ENCODE measurements at regions not wholly inside any gene's neighbourhood (a gene's known extent, or its start where the extent isn't known, plus 50 kb on each side); places are given as distances from the start of the nearest gene placed in this dataset.
"Not testable (repeated sequence)": the region's sequence is repeated elsewhere in the genome, so short reads cannot be mapped to it uniquely, and the experiment has no call there.

DNA sequence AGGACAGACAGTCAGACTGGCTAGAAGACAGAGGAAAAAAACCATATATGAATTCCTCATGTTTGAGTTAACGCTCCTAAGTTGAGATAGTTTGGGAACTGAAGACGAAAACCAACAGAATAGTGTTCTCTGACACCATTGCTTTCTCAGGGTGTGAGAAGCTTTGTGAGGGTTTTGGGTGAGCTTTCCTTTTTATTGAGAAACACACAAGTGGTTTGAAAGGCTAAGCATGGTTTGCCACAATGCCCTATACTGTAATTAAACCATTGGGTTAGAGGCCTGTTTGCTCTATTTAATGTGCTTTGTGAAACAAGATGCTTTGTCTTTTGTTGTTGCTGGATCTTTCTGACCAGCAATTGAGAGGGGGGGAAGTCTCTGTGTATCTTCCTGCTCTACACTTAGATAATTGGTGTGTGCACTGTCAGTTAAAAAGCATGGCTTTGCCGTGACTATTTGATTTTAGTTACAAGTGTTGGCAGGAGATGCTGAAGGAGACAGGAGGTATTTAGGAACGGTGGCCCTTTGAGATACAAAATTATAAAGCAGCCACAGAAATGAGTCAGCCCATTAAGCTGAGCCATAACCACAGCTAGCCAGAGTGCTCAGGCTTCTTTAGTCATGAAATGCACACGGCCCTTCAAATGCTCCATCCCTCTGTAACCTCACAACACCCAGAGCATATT, 273.0 kb upstream of the PREP start:
- Histone ChIP-seq H3K4me3 (no peak overlapping the region), H3K36me3 (no peaks in the 10 kb centered on the region), H3K4me1 (no peaks in the 10 kb centered on the region), H3K9me3 (no peaks in the 10 kb centered on the region), H3K27ac (no peak overlapping the region), H3K27me3 (no peaks in the 10 kb centered on the region)
- no peak for ATAC-seq
- TF ChIP-seq POLR2A (IDR thresholded peaks at IDR 0.05): no peak
- TF ChIP-seq, protein P1, sequence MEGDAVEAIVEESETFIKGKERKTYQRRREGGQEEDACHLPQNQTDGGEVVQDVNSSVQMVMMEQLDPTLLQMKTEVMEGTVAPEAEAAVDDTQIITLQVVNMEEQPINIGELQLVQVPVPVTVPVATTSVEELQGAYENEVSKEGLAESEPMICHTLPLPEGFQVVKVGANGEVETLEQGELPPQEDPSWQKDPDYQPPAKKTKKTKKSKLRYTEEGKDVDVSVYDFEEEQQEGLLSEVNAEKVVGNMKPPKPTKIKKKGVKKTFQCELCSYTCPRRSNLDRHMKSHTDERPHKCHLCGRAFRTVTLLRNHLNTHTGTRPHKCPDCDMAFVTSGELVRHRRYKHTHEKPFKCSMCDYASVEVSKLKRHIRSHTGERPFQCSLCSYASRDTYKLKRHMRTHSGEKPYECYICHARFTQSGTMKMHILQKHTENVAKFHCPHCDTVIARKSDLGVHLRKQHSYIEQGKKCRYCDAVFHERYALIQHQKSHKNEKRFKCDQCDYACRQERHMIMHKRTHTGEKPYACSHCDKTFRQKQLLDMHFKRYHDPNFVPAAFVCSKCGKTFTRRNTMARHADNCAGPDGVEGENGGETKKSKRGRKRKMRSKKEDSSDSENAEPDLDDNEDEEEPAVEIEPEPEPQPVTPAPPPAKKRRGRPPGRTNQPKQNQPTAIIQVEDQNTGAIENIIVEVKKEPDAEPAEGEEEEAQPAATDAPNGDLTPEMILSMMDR (IDR thresholded peaks at IDR 0.05 in 4 of 5, conservative IDR thresholded peaks at IDR 0.05 in 1 of 5): no peak
- no peak for DNase-seq
- in situ Hi-C loops (cut with MboI; ENCODE audit: low sequenced_read_pairs in 4 of 4): no loop called here
- intact Hi-C loops (cut with DNase I; ENCODE audit: low total_unique reads): no loop called here

DNA sequence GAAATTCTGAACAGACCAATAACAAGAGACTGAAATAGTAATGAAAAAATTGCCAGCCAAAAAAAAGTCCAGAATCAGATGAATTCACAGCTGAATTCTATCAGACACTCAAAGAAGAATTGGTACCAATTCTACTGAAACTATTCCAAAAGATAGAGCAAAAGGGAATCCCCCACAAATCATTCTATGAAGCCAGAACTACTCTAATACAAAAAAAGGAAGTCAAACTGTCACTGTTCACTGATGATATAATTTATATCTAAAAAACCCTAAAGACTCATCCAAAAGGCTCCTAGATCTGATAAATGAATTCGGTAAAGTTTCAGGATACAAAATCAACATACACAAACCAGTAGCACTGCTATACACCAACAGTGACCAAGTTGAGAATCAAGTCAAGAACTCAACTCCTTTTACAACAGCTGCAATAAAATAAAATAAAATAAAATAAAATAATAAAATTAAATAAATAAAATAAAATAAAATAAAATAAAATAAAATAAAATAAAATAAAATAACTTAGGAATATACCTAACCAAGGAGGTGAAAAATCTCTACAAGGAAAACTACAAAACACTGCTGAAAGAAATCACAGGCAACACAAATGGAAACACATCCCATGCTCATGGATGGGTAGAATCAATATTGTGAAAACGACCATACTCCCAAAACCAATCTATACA, 270.1 kb upstream of the PREP start:
- H3K36me3 ChIP-seq; H3K9me3 ChIP-seq; H3K4me3 ChIP-seq; intact Hi-C loops (cut with DNase I; ENCODE audit: low total_unique reads); H3K27ac ChIP-seq; H3K4me1 ChIP-seq; DNase-seq; in situ Hi-C loops (cut with MboI; ENCODE audit: low sequenced_read_pairs in 4 of 4); ATAC-seq; H3K27me3 ChIP-seq: not testable (repeated sequence)

DNA sequence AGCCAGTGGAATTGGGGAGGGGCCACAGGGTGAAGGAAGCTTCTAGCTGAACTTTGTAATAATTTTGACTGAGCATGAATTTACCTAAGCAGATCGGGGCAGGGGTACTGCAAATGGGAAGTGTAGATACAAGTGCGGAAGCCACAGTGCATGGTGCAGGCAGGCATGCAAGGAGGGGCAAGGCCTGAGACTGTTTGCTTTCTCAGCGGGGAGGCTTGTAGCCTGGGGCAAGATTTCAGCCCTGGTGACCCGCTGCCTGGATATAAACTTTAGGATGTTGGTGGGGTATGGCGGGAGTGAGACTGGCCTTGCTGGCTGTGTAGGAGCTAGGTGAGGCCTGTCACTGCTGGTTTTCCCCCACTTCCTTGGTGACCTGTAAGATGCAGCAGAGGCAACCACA, 266.4 kb upstream of the PREP start:
- intact Hi-C loops (cut with DNase I; ENCODE audit: low total_unique reads) (no loop called here), in situ Hi-C loops (cut with MboI; ENCODE audit: low sequenced_read_pairs in 4 of 4) (no loop called here)
- Histone ChIP-seq H3K27ac (no peak overlapping the region), H3K4me3 (no peak overlapping the region), H3K4me1 (no peaks in the 10 kb centered on the region), H3K27me3 (no peaks in the 10 kb centered on the region), H3K36me3 (no peaks in the 10 kb centered on the region), H3K9me3 (no peaks in the 10 kb centered on the region)
- DNase-seq: no peak
- ATAC-seq: no peak
- no peak for TF ChIP-seq POLR2A (IDR thresholded peaks at IDR 0.05)
- TF ChIP-seq, protein P1 (IDR thresholded peaks at IDR 0.05 in 4 of 5, conservative IDR thresholded peaks at IDR 0.05 in 1 of 5): no peak

DNA sequence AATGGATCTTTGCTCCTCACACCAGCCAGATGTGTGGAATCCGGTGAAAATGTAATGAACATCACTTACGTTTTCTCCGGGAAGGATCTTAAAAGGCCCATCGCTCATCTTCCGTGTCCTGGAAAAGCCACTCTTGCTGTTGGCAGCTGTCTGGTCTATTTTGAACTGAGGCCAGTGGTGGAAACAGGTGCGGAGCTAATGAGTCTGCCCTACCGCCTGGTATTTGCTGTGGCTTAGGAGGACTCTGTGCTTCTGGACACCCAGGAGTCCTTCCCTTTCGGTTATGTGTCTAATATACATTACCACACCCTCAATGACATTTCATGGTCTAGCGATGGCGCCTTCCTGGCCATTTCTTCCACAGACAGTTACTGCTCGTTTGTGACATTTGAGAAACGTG, 264.2 kb upstream of the PREP start:
- ATAC-seq: no peak
- Histone ChIP-seq H3K9me3 (no peaks in the 10 kb centered on the region), H3K4me1 (no peaks in the 10 kb centered on the region), H3K36me3 (no peaks in the 10 kb centered on the region), H3K4me3 (no peak overlapping the region), H3K27me3 (no peaks in the 10 kb centered on the region), H3K27ac (no peak overlapping the region)
- no peak for TF ChIP-seq POLR2A (IDR thresholded peaks at IDR 0.05)
- TF ChIP-seq, protein P1 (IDR thresholded peaks at IDR 0.05 in 4 of 5, conservative IDR thresholded peaks at IDR 0.05 in 1 of 5): no peak
- in situ Hi-C loops (cut with MboI; ENCODE audit: low sequenced_read_pairs in 4 of 4) (no loop called here), intact Hi-C loops (cut with DNase I; ENCODE audit: low total_unique reads) (no loop called here)
- DNase-seq: no peak

DNA sequence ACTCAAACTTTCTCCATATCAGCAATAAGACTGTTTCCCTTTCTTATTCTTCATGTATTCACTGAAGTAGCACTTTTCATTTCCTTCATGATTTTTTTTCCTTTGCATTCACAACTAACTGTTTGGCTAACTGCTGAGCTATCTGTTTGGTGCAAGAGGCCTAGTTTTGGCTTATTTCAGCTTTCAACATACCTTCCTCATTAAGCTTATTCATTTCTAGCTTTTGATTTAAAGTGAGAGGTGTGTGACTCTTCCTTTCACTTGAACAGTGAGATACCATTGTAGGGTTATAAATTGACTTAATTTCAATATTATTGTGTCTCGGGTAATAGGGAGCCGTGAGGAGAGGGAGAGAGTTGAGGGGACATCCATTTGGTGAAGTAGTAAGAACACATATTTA, 262.0 kb upstream of the PREP start:
- no peak for TF ChIP-seq POLR2A (IDR thresholded peaks at IDR 0.05)
- TF ChIP-seq, protein P1 (IDR thresholded peaks at IDR 0.05 in 4 of 5, conservative IDR thresholded peaks at IDR 0.05 in 1 of 5): no peak
- H3K9me3 ChIP-seq: no peaks in the 10 kb centered on the region
- ATAC-seq: no peak
- no peak for DNase-seq
- H3K4me1 ChIP-seq: no peaks in the 10 kb centered on the region
- intact Hi-C loops (cut with DNase I; ENCODE audit: low total_unique reads) (no loop called here), in situ Hi-C loops (cut with MboI; ENCODE audit: low sequenced_read_pairs in 4 of 4) (no loop called here)
- no peaks in the 10 kb centered on the region for H3K36me3 ChIP-seq
- no peaks in the 10 kb centered on the region for H3K27me3 ChIP-seq
- no peak overlapping the region for H3K27ac ChIP-seq
- H3K4me3 ChIP-seq: no peak overlapping the region

Data from gastrocnemius medialis (tissue), 4 donors.